B cell (primary cell): ENCODE measurements at regions not wholly inside any gene's neighbourhood (a gene's known extent, or its start where the extent isn't known, plus 50 kb on each side); places are given as distances from the start of the nearest gene placed in this dataset.

Source experiments
- ATAC-seq: fragments of 200-7000 bp; cut with Tn5 transposase; one replicate; pipeline ENCODE4 v1.10.0; 2021; ENCODE audit warnings: low read depth, mild to moderate bottlenecking, moderate number of reproducible peaks, moderate library complexity
- CTCF ChIA-PET: fragments of 350-600 bp; sonication (Branson Sonifier 250); formaldehyde crosslinking; loops from one replicate; lab custom pipeline; 2021; ENCODE audit warnings: antibody characterized with exemption, inconsistent platforms; lab: Charles Lee
- POLR2A ChIA-PET: fragments of 350-600 bp; sonication (Branson Sonifier 250); formaldehyde crosslinking; loops from one replicate; lab custom pipeline; 2021; ENCODE audit warnings: antibody characterized with exemption; lab: Charles Lee
- DNase-seq: peaks from one replicate; pipeline ENCODE4 v3.0.0; 2013
- H2AFZ ChIP-seq: 2 replicates; pipeline ENCODE4 v1.6.1; 2012; ENCODE audit warnings: mild to moderate bottlenecking, low read depth, low read length; ENCODE audit not compliant: insufficient read depth, poor library complexity, severe bottlenecking
- H3K27ac ChIP-seq, 2 donors: 1 replicate in 1 of 2; 2 replicates in 1 of 2; pipeline ENCODE4 v1.5.1; 2012 to 2013; ENCODE audit warnings: low read length in 2 of 2, mild to moderate bottlenecking in 2 of 2, moderate library complexity in 1 of 2
- H3K27me3 ChIP-seq, 4 experiments: fragments of 200-600 bp in 1 of 4; sonication (generic) in 1 of 4; replicated peaks in 1 of 4; 1 replicate in 2 of 4; 2 replicates in 2 of 4; pipeline versions ENCODE4 v1.6.1 to v1.7.0; 2013 to 2016; ENCODE audit warnings: low read length in 3 of 4, mild to moderate bottlenecking in 2 of 4, mixed read lengths in 1 of 4, moderate library complexity in 1 of 4; ENCODE audit not compliant: insufficient read depth in 4 of 4, control insufficient read depth in 3 of 4; ENCODE audit errors: control extremely low read depth in 1 of 4
- H3K36me3 ChIP-seq, 2 experiments: replicated peaks in 1 of 2; 1 replicate in 1 of 2; 2 replicates in 1 of 2; pipeline versions ENCODE4 v1.6.1 to v1.7.1; 2013; ENCODE audit warnings: low read length in 1 of 2; ENCODE audit not compliant: insufficient read depth in 2 of 2, control insufficient read depth in 1 of 2; ENCODE audit errors: control extremely low read depth in 1 of 2, extremely low read depth in 1 of 2
- H3K4me1 ChIP-seq, 2 donors: fragments of 200-600 bp in 1 of 2; sonication (generic) in 1 of 2; 1 replicate in 1 of 2; 2 replicates in 1 of 2; pipeline versions ENCODE4 v1.5.1 to v1.6.1; 2013 to 2017; ENCODE audit warnings: low read length in 2 of 2; ENCODE audit not compliant: control insufficient read depth in 2 of 2, insufficient read depth in 2 of 2
- H3K4me2 ChIP-seq: replicated peaks from 2 replicates; pipeline ENCODE3; 2012; ENCODE audit warnings: mild to moderate bottlenecking, low read depth, low read length; ENCODE audit not compliant: poor library complexity, severe bottlenecking
- H3K4me3 ChIP-seq, 5 experiments: fragments of 200-600 bp in 1 of 5; sonication (generic) in 1 of 5; 1 replicate in 3 of 5; 2 replicates in 2 of 5; pipeline versions ENCODE4 v1.5.1 to v1.7.0; 2011 to 2016; ENCODE audit warnings: low read length in 4 of 5, mild to moderate bottlenecking in 4 of 5, low read depth in 2 of 5, control low read depth in 1 of 5, moderate library complexity in 1 of 5; ENCODE audit not compliant: insufficient read depth in 1 of 5; ENCODE audit errors: control extremely low read depth in 1 of 5, extremely low read depth in 1 of 5
- H3K79me2 ChIP-seq: fragments of 200-600 bp; sonication (generic); one replicate; pipeline ENCODE4 v1.6.0; 2016; ENCODE audit warnings: low read length; ENCODE audit not compliant: control insufficient read depth, insufficient read depth
- H3K9ac ChIP-seq: fragments of 200-600 bp; sonication (generic); 2 replicates; pipeline ENCODE4 v1.6.1; 2017; ENCODE audit warnings: mild to moderate bottlenecking, low read length, moderate library complexity
- H3K9me3 ChIP-seq, 3 donors: one replicate each; pipeline versions ENCODE4 v1.6.1 to v1.7.1; 2013; ENCODE audit warnings: low read length in 2 of 3; ENCODE audit not compliant: control insufficient read depth in 2 of 3, insufficient read depth in 1 of 3; ENCODE audit errors: control extremely low read depth in 1 of 3
- H4K20me1 ChIP-seq: 2 replicates; pipeline ENCODE4 v1.6.0; 2012; ENCODE audit warnings: mild to moderate bottlenecking, low read length; ENCODE audit not compliant: insufficient read depth, control insufficient read depth, poor library complexity, severe bottlenecking
- H3K27ac Mint-ChIP-seq: one replicate; pipeline ENCODE4 v1.8.0; 2021; ENCODE audit warnings: mixed read lengths
- H3K27me3 Mint-ChIP-seq: one replicate; pipeline ENCODE4 v1.8.0; 2021; ENCODE audit warnings: mixed read lengths
- H3K4me1 Mint-ChIP-seq: one replicate; pipeline ENCODE4 v1.8.0; 2021; ENCODE audit warnings: mixed read lengths
- H3K4me3 Mint-ChIP-seq: one replicate; pipeline ENCODE4 v1.8.0; 2021; ENCODE audit warnings: mixed read lengths
- H3K9me3 Mint-ChIP-seq: one replicate; pipeline ENCODE4 v1.8.0; 2022; ENCODE audit warnings: mixed read lengths; ENCODE audit not compliant: insufficient read depth
- CTCF ChIP-seq: fragments of 200-600 bp; IDR thresholded peaks from one replicate; pipeline ENCODE4 v1.8.0; 2022; ENCODE audit warnings: antibody characterized with exemption, mild to moderate bottlenecking
- EZH2 ChIP-seq: IDR thresholded peaks from 2 replicates; pipeline ENCODE4 v1.6.1; 2012; ENCODE audit warnings: borderline replicate concordance, low read depth, mild to moderate bottlenecking, moderate library complexity, low read length; ENCODE audit not compliant: insufficient read depth, poor library complexity, severe bottlenecking
- WGBS: methylation state at CpG from one replicate; pipeline ENCODE4 v1.1.5; 2013; ENCODE audit warnings: missing lambda C conversion rate; ENCODE audit not compliant: insufficient coverage; 5-methylcytosine and 5-hydroxymethylcytosine counted together
- intact Hi-C: fragments of 100-400 bp; cut with micrococcal nuclease; formaldehyde crosslinking; loops from one replicate; pipeline ENCODE4 v1.10.0; 2022

GRCh38 chr6:119526561-119527230, 177.1 kb upstream of the MAN1A1 start:
- H3K4me3 Mint-ChIP-seq, result no peak overlapping the region
- POLR2A ChIA-PET, result no interaction called here

GRCh38 chr6:119524410-119524809, 174.8 kb upstream of the MAN1A1 start:
- no peaks in the 10 kb centered on the region for H3K27me3 Mint-ChIP-seq
- WGBS, result no CpG with 5 or more reads among the region's 1 CpG
- H3K36me3 ChIP-seq, result no peaks in the 10 kb centered on the region

More at GRCh38 chr6:119526561-119527230, 177.1 kb upstream of the MAN1A1 start:
- Mint-ChIP-seq H3K9me3 (no peaks in the 10 kb centered on the region), H3K4me1 (peaks cover 2% of the 10 kb centered on the region), H3K27ac (no peak overlapping the region), H3K27me3 (no peaks in the 10 kb centered on the region)
- CTCF ChIA-PET, result no interaction called here
- intact Hi-C loops, result no loop called here
- H4K20me1 ChIP-seq, result no peaks in the 10 kb centered on the region
- DNase-seq (no peak), ATAC-seq (no peak)
- no peaks in the 10 kb centered on the region for H3K4me1 ChIP-seq
- H3K9ac ChIP-seq, result no peak overlapping the region
- H3K4me2 ChIP-seq, result no peak overlapping the region
- H3K36me3 ChIP-seq, result no peaks in the 10 kb centered on the region
- TF ChIP-seq EZH2, result no peak
- TF ChIP-seq CTCF, result no peak
- H3K27ac ChIP-seq, result no peak overlapping the region
- no peaks in the 10 kb centered on the region for H3K27me3 ChIP-seq
- H3K79me2 ChIP-seq, result no peaks in the 10 kb centered on the region
- WGBS, result 100% methylated on average over 1 of the region's 7 CpGs
- H2AFZ ChIP-seq, result no peak overlapping the region
- no peaks in the 10 kb centered on the region for H3K9me3 ChIP-seq
- H3K4me3 ChIP-seq, result no peak overlapping the region

More at GRCh38 chr6:119524410-119524809, 174.8 kb upstream of the MAN1A1 start:
- Mint-ChIP-seq H3K27ac (no peak overlapping the region), H3K9me3 (no peaks in the 10 kb centered on the region), H3K4me3 (no peak overlapping the region), H3K4me1 (peaks cover 2% of the 10 kb centered on the region)
- no peaks in the 10 kb centered on the region for H3K27me3 ChIP-seq
- H3K27ac ChIP-seq, result no peak overlapping the region
- no peak overlapping the region for H2AFZ ChIP-seq
- H3K79me2 ChIP-seq, result no peaks in the 10 kb centered on the region
- H3K4me3 ChIP-seq, result no peak overlapping the region
- POLR2A ChIA-PET, result no interaction called here
- H3K9ac ChIP-seq, result no peak overlapping the region
- no peaks in the 10 kb centered on the region for H3K9me3 ChIP-seq
- DNase-seq, result no peak
- no peaks in the 10 kb centered on the region for H4K20me1 ChIP-seq
- no peaks in the 10 kb centered on the region for H3K4me1 ChIP-seq
- TF ChIP-seq EZH2 (no peak), CTCF (no peak)
- no peak for ATAC-seq
- CTCF ChIA-PET, result no interaction called here
- no peak overlapping the region for H3K4me2 ChIP-seq
- intact Hi-C loops, result no loop called here
